ENCODE measurements at regions not wholly inside any gene's neighbourhood (a gene's known extent, or its start where the extent isn't known, plus 50 kb on each side); places are given as distances from the start of the nearest gene placed in this dataset.
"Not testable (repeated sequence)": the region's sequence is repeated elsewhere in the genome, so short reads cannot be mapped to it uniquely, and the experiment has no call there.

GRCh38 chr14:23861666-23862065 is 91.9 kb upstream of the DHRS4 start:
- FAIRE-seq: no peak

DNA sequence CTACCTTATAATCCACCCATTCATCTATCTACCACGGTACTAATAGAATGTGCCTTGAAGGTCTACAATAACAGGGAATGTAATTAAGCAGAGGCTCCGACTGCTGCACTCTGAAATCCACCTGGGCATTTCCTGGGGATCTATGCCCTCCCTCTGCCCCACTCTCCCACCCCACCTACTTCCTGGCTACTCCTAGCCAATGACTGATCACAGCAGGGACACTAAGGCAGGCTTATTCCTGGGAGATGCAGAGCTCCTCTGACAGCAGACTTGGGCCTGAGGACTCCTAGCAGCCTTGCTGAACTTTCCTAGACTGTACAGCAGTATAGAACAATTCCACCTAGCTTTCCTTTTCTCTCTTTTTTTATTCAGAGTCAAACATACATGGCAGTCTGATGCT is 91.1 kb upstream of the DHRS4 start:
- FAIRE-seq: no peak

GRCh38 chr14:23863836-23864235 is 89.7 kb upstream of the DHRS4 start:
- no peak for FAIRE-seq

- no peak for FAIRE-seq
Measured at GRCh38 chr14:23864259-23864658, 89.3 kb upstream of the DHRS4 start.

- no peak for FAIRE-seq
Measured at GRCh38 chr14:23864861-23865260, 88.7 kb upstream of the DHRS4 start.

- no peak for FAIRE-seq
Measured at GRCh38 chr14:23865502-23865901, 88.1 kb upstream of the DHRS4 start.

DNA sequence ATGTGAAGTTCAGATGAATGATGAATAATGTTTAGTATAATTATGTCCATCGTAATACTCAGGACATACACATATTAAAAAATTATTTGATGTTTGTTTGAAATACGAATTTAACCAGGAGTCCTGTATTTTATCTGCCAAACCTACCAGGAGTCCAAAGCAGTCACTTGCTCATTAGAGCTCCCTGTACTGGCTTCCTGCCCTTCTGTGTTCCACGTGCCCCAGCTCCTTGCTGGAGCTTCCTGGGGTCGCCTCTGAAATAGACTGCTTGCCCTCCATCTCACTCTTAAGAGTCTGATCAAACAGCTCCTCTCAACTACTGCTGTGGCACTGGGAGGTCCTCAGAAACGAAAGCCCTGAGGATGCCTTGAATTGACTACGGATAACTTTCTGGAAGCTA is 87.3 kb upstream of the DHRS4 start:
- no peak for FAIRE-seq

DNA sequence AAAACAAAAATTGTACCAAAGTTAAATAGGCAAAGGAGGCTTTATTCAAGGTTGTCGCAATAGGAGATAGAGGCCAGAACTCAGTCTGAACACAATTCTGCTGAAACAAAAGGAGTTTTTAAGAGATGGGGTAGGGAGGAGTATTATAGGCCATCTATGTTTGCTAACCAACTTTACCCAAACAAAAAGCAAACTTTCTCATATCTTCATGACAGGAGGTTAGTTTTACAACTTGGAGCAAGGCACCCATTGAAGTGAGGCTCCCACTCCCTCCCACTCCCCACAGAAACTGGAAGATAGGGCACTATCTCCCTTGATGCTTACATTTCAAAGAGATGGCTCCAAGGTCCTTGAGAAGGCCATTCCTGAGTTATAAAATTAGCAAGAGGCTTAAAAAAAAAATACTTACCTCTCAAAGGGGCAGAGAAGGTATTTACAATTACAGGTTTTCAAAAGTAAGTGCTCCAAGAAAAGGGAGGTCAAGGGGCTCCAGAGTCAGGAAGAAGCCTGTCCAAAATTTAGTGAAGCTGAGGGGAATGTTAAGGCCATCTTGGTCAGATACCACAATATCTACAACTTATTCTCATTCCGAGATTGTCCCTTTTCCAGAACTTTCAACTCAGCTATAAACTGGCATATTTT is 84.4 kb upstream of the DHRS4 start:
- FAIRE-seq: no peak

DNA sequence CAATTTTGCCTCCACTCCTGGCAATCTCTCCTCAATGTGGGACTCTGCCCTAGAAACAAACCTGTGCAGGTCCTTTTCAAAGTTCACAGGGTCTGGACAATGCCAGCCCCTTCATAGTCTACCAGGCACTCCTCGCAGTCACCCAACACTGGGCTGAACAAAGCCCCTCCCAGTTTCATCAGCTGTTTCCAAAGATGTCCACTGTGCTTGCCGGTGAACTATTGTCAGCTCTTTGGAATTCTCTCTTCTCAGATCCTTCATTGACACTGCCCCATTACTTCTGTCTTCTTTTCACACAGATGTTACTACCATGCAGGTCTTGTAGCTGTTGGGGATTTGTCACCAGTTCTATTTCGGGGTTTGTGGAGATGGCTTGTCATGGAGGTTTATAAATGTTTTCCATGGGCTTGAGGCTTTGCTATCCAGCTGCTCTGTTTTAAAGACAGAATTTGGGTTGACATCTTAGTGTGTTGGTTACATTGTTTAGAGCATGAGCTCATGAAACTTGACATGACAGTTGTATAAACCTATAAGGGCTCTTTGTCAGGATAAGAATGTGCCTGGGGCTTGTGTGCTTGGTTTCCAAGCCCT is 77.3 kb upstream of the DHRS4 start:
- no peak for FAIRE-seq

DNA sequence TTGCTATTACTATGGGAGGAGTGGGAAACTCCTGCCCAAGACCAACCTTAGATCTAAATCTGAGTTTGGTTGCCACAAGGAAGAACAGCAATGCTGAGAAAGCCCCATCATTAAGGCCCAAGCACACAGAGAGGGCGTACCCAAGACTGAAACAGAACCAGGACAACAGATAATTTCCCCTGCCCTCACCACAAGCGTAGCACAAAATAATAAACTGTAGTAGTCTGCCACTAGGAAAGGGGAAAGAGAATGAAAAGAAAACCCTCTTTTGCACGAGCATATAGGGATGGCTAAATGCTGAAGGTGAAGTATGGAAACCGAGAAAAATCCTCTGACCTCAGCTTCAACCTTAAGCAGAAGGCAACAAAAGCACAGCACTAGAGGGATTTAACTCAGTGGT is 76.5 kb upstream of the DHRS4 start:
- no peak for FAIRE-seq

GRCh38 chr14:23877538-23878180 is 75.9 kb upstream of the DHRS4 start:
- FAIRE-seq: no peak

DNA sequence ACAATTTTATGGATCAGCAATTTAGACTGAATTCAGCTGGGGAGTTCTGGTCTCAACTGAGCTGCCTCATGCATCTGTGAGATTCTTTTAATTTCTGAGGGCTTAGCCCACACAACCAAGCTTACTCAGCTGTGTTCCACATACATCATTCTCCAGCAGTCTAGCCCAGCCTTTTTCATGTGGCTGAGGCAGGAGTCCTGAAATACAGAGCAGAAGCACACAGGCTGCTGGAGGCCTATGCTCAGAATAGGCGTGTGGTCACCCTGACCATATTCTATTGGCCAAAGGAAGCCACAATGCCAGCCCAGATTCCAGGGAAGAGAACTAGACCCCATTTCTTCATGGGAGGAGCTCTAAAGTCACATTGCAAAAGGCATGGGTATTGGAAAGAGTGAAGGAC is 72.3 kb upstream of the DHRS4 start:
- FAIRE-seq: no peak

DNA sequence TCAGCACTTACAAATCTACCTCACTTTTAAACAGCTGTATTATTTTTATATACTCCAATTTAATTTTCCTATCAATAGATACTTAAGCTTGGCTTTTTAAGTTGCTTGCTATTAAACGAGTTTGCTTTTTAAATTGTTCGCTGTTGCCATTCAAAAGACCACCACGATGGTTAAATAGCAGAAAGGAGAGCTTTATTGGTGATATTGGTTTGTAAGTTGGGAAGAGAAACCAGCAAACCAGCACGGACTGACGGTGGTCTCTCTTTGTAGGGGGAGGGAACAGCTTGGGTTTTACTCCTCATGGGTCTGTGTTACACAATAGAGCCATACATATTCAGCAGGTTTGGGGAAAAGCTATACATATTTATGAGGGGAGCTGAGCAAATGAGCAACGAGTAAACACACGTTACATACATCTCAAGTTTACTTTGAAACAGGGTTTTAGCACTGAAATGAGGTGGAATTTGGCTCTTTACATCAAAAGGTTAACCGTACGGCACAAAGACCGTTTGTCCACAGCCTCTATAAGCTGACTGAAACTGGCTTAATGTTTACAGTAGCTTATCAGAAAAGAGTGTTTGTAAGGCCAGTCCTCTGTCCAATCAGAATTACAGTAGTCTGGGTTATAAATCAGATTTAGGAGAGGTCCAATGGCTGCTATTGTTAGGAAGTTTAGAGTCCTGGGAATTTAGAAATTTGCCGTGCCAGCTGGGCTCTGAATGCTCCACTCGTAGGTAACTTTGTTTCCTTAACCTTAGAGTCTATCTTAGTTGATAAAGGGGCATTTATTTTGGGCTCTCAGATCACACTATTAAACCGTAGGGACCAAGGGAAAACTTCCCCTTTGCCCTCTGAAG is 69.7 kb upstream of the DHRS4 start:
- no peak for FAIRE-seq

GRCh38 chr14:23884541-23884904 is 69.0 kb upstream of the DHRS4 start:
- FAIRE-seq: no peak

DNA sequence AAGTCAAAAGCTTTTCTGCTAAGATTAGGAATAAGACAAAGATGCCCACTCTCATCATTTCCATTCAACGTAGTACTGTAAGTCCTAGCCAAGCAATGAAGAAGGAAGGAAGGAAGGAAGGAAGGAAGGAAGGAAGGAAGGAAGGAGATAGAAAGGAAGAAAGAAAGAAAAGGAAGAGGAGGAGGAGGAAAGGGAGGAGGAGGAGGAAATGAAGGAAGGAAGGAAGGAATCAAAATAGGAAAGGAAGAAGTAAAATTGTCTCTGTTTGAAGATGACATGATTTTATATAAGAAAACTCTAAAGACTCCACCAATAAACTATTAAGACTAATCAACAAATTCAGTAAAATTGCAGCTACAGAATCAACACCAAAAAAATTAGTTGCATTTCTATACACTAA is 66.0 kb upstream of the DHRS4 start:
- FAIRE-seq: no peak

DNA sequence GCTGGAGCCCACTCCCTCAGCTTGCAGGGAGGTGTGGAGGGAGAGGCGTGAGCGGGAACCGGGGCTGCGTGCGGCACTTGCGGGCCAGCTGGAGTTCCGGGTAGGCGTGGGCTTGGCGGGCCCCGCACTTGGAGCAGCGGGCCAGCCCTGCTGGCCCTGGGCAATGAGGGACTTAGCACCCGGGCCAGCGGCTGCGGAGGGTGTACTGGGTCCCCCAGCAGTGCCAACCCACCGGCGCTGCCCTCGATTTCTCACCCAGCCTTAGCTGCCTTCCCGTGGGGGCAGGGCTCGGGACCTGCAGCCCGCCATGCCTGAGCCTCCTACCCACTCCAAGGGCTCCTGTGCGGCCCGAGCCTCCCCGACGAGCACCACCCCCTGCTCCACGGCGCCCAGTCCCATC is 61.9 kb upstream of the DHRS4 start:
- FAIRE-seq: not testable (repeated sequence)

GRCh38 chr14:23892289-23892688 is 61.3 kb upstream of the DHRS4 start:
- not testable (repeated sequence) for FAIRE-seq

- no peak for FAIRE-seq
Measured at GRCh38 chr14:23894362-23895052, 59.1 kb upstream of the DHRS4 start.

GRCh38 chr14:23895053-23895419 is 58.5 kb upstream of the DHRS4 start:
- no peak for FAIRE-seq

DNA sequence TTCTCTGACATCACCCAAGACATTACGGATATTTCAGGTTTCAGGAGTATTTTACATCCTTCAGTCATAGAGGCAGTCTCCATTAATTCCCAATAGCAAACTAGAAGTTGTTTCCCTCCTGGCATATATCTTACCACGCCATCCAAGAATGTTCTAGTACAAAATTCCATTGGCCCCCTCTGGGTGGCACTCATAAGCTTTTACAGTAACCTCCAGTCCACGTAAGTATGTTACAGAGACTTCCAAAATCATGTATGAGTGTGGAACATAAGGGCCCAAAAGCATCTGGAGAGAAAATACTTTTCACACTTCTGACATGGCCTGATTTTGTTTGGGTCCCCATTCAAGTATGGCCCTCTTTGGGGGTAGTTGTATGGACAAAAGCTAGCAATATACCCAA is 58.1 kb upstream of the DHRS4 start:
- no peak for FAIRE-seq

- FAIRE-seq: no peak
Measured at GRCh38 chr14:23896609-23897153, 56.9 kb upstream of the DHRS4 start.

DNA sequence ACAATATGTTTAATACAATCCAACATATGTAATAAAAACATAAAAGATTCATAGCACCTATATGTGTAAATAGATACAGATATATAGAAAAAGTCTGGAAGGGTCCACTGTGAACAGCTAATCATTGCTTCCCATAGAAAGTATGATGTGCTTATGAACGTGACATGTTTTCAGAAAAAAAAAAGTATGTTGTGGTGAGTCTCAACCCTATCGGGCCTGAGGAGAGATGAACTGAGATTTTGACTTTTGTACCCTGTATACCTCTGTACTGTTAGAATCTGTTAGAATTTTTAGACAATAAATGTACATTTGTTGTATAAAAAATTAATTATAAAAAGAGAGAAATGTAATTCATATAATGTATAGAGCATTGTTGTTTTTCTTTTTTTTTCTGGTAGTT is 56.3 kb upstream of the DHRS4 start:
- FAIRE-seq: peak; percentile 24

GRCh38 chr14:23898359-23898758 is 55.2 kb upstream of the DHRS4 start:
- not testable (repeated sequence) for FAIRE-seq

All from colon (tissue), 2 donors.